Immature natural killer cell (primary cell): ENCODE measurements at regions not wholly inside any gene's neighbourhood (a gene's known extent, or its start where the extent isn't known, plus 50 kb on each side); places are given as distances from the start of the nearest gene placed in this dataset.

Experiments
- DNase-seq, 3 donors: peaks; one replicate each; pipeline ENCODE4 v3.0.0; 2022; ENCODE audit warnings: mixed read lengths in 1 of 3
- H3K27ac Mint-ChIP-seq, 6 donors: one replicate each; pipeline ENCODE4 v1.8.0; 2020; ENCODE audit warnings: mixed read lengths in 6 of 6, mild to moderate bottlenecking in 5 of 6, inconsistent platforms in 4 of 6, moderate library complexity in 3 of 6
- H3K27me3 Mint-ChIP-seq, 3 donors: one replicate each; pipeline ENCODE4 v1.8.0; 2020 to 2021; ENCODE audit warnings: low read depth in 3 of 3, mild to moderate bottlenecking in 3 of 3, mixed read lengths in 3 of 3, moderate library complexity in 3 of 3, inconsistent platforms in 1 of 3
- H3K36me3 Mint-ChIP-seq, 3 donors: one replicate each; pipeline ENCODE4 v1.8.0; 2020; ENCODE audit warnings: mixed read lengths in 3 of 3, inconsistent platforms in 2 of 3, mild to moderate bottlenecking in 2 of 3
- H3K4me1 Mint-ChIP-seq, 2 donors: one replicate each; pipeline ENCODE4 v1.8.0; 2020; ENCODE audit warnings: inconsistent platforms in 2 of 2, mild to moderate bottlenecking in 2 of 2, mixed read lengths in 2 of 2, moderate library complexity in 1 of 2
- H3K4me3 Mint-ChIP-seq, 5 donors: one replicate each; pipeline ENCODE4 v1.8.0; 2020; ENCODE audit warnings: mild to moderate bottlenecking in 5 of 5, mixed read lengths in 5 of 5, inconsistent platforms in 3 of 5, moderate library complexity in 3 of 5
- H3K9me3 Mint-ChIP-seq, 6 donors: one replicate each; pipeline ENCODE4 v1.8.0; 2020; ENCODE audit warnings: mild to moderate bottlenecking in 6 of 6, mixed read lengths in 6 of 6, inconsistent platforms in 4 of 6, moderate library complexity in 3 of 6

DNA sequence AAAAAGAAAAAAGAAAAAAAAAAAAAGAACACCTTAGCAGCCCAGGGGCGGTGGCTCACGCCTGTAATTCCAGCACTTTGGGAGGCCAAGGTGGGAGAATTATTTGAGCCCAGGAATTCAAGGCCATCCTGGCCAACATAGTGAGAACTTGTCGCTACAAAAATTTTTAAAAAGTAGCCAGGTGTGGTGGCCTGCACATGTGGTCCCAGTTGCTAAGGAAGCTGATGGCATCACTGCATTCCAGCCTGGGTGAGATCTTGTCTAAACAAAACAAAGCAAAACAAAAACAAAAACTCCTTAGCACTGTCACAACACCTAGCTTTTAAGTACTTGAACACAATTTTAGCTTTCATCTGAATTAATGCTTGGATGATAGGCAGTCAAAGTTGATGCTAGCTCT is 86.3 kb upstream of the MKLN1 start:
- no peaks in the 10 kb centered on the region for H3K36me3 Mint-ChIP-seq

GRCh38 chr7:131242123-131242650 is 85.5 kb upstream of the MKLN1 start:
- Mint-ChIP-seq H3K27ac (peak overlapping the region in 2 of 6 donors; percentile 5 to 67), H3K9me3 (no peaks in the 10 kb centered on the region), H3K4me1 (peaks cover 17 to 18% of the 10 kb centered on the region in 2 donors), H3K36me3 (no peaks in the 10 kb centered on the region), H3K27me3 (peaks cover 0 to 7% (median 0%) of the 10 kb centered on the region in 3 donors), H3K4me3 (no peak overlapping the region)
- DNase-seq, result no peak

More for the DNA sequence above, 86.3 kb upstream of the MKLN1 start:
- Mint-ChIP-seq H3K27me3 (peaks cover 0 to 7% (median 0%) of the 10 kb centered on the region in 3 donors), H3K4me1 (peaks cover 24 to 25% of the 10 kb centered on the region in 2 donors), H3K4me3 (no peak overlapping the region), H3K27ac (peak overlapping the region in 1 of 6 donors; percentile 13), H3K9me3 (no peaks in the 10 kb centered on the region)
- no peak for DNase-seq

DNA sequence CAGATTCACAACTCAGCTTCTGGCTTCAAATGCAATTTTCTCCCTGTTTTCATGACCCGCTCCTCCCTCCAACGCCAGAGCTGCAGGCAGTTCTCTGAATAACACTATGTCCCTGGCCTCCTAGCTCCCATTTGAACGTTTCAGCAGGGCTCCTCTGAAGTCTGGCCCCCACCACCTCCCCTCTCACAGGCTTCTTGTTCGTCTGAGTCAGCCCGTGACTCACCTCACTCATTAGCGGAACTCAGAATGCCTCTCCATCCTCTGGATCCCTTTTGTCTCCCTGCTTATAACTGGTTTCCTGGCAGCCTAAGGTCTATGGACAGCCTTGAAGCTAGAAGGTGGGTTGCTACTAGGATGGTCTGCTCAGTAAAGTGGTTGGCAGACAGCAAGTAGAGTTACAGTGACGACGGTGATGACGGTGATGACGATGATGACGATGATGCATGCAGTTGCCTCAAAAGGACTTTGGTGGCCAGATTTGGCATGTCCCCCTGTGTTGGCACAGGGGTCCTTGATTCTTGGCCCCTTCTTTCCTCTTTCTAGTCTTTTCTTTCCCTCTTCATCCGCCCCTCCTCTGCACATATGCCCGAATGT is 83.3 kb upstream of the MKLN1 start:
- Mint-ChIP-seq H3K36me3 (no peaks in the 10 kb centered on the region), H3K27ac (peak overlapping the region in 3 of 6 donors; percentile 5 to 72 (median 53)), H3K27me3 (peaks cover 0 to 3% (median 3%) of the 10 kb centered on the region in 3 donors), H3K9me3 (no peaks in the 10 kb centered on the region), H3K4me3 (no peak overlapping the region), H3K4me1 (no peaks in the 10 kb centered on the region)
- no peak for DNase-seq

GRCh38 chr7:131249003-131249402 is 78.7 kb upstream of the MKLN1 start:
- H3K27ac Mint-ChIP-seq, result no peak overlapping the region

GRCh38 chr7:131249483-131249882 is 78.2 kb upstream of the MKLN1 start:
- H3K27ac Mint-ChIP-seq, result no peak overlapping the region

More at GRCh38 chr7:131249003-131249402, 78.7 kb upstream of the MKLN1 start:
- DNase-seq, result no peak
- Mint-ChIP-seq H3K4me3 (no peak overlapping the region), H3K9me3 (peaks cover 5 to 7% (median 6%) of the 10 kb centered on the region in 6 donors), H3K36me3 (peaks cover 0 to 5% (median 5%) of the 10 kb centered on the region in 3 donors), H3K4me1 (no peaks in the 10 kb centered on the region), H3K27me3 (peaks cover 0 to 11% (median 3%) of the 10 kb centered on the region in 3 donors)

GRCh38 chr7:131250331-131250730 is 77.3 kb upstream of the MKLN1 start:
- no peak overlapping the region for H3K27ac Mint-ChIP-seq
- peaks cover 8 to 9% (median 8%) of the 10 kb centered on the region in 3 donors for H3K36me3 Mint-ChIP-seq

More at GRCh38 chr7:131249483-131249882, 78.2 kb upstream of the MKLN1 start:
- Mint-ChIP-seq H3K36me3 (peaks cover under 1 to 7% (median 6%) of the 10 kb centered on the region in 3 donors), H3K4me1 (no peaks in the 10 kb centered on the region), H3K9me3 (peaks cover 10 to 12% (median 11%) of the 10 kb centered on the region in 6 donors), H3K27me3 (peaks cover 0 to 15% (median 3%) of the 10 kb centered on the region in 3 donors), H3K4me3 (no peak overlapping the region)
- DNase-seq, result no peak

GRCh38 chr7:131251371-131251770 is 76.3 kb upstream of the MKLN1 start:
- no peaks in the 10 kb centered on the region for H3K4me1 Mint-ChIP-seq
- peaks cover 8 to 9% (median 8%) of the 10 kb centered on the region in 3 donors for H3K36me3 Mint-ChIP-seq
- no peak overlapping the region for H3K27ac Mint-ChIP-seq
- no peak for DNase-seq
- H3K9me3 Mint-ChIP-seq, result peaks cover 13 to 21% (median 18%) of the 10 kb centered on the region in 6 donors
- H3K4me3 Mint-ChIP-seq, result no peak overlapping the region
- H3K27me3 Mint-ChIP-seq, result peaks cover 6 to 19% (median 8%) of the 10 kb centered on the region in 3 donors

More at GRCh38 chr7:131250331-131250730, 77.3 kb upstream of the MKLN1 start:
- peaks cover 13 to 20% (median 18%) of the 10 kb centered on the region in 6 donors for H3K9me3 Mint-ChIP-seq
- H3K4me1 Mint-ChIP-seq, result no peaks in the 10 kb centered on the region
- no peak for DNase-seq
- no peak overlapping the region for H3K4me3 Mint-ChIP-seq
- H3K27me3 Mint-ChIP-seq, result peaks cover 4 to 19% (median 5%) of the 10 kb centered on the region in 3 donors

DNA sequence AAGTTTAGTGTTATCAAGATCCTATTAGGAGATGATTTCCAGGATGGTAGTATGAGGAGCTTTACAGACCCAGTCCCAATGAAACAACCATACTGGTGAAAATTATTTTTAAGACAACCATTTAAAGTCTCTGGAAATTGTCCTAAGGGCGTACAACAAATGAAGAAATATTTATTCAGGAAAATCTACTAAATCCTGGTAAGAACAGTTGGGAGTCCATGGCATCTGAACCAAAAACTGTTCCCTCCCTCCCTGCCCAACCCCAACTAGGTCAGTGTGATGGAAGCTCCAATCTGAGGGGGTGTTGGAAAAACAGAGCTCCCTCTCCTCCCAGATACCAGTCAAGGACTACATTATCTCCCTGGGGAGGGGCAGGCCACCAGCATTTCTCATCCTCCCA is 74.7 kb upstream of the MKLN1 start:
- H3K4me1 Mint-ChIP-seq, result no peaks in the 10 kb centered on the region
- DNase-seq, result no peak
- H3K36me3 Mint-ChIP-seq, result peaks cover 8 to 9% (median 8%) of the 10 kb centered on the region in 3 donors
- H3K27ac Mint-ChIP-seq, result no peak overlapping the region
- H3K27me3 Mint-ChIP-seq, result peaks cover 9 to 16% (median 13%) of the 10 kb centered on the region in 3 donors
- no peak overlapping the region for H3K4me3 Mint-ChIP-seq
- peaks cover 13 to 21% (median 18%) of the 10 kb centered on the region in 6 donors for H3K9me3 Mint-ChIP-seq

GRCh38 chr7:131254211-131254610 is 73.5 kb upstream of the MKLN1 start:
- H3K4me3 Mint-ChIP-seq, result no peak overlapping the region
- DNase-seq, result no peak
- peaks cover 9 to 16% (median 11%) of the 10 kb centered on the region in 3 donors for H3K27me3 Mint-ChIP-seq
- H3K27ac Mint-ChIP-seq, result no peak overlapping the region
- H3K4me1 Mint-ChIP-seq, result no peaks in the 10 kb centered on the region
- H3K36me3 Mint-ChIP-seq, result peaks cover 8 to 9% (median 8%) of the 10 kb centered on the region in 3 donors
- H3K9me3 Mint-ChIP-seq, result peaks cover 13 to 21% (median 18%) of the 10 kb centered on the region in 6 donors

DNA sequence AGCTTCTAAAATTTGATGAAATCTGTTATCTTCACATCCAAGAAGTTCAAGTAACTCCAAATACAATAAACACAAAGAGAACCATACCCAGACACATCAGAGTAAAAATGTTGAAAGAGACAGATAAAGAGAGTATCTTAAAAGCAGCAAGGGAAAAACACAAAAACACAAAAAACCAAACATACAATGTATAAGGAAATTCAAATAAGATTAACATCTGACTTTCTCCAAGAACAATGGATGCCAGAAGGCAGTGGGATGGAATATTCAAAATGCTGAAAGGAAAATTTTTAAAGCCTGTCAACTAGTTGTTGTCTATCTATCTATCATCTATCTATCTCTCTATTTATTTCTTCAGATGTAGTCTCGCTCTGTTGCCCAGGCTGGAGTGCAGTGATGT is 72.4 kb upstream of the MKLN1 start:
- H3K4me3 Mint-ChIP-seq, result no peak overlapping the region
- H3K4me1 Mint-ChIP-seq, result no peaks in the 10 kb centered on the region
- peaks cover 9 to 16% (median 12%) of the 10 kb centered on the region in 3 donors for H3K27me3 Mint-ChIP-seq
- H3K36me3 Mint-ChIP-seq, result peaks cover 8 to 9% (median 8%) of the 10 kb centered on the region in 3 donors
- H3K27ac Mint-ChIP-seq, result no peak overlapping the region
- H3K9me3 Mint-ChIP-seq, result peaks cover 13 to 21% (median 18%) of the 10 kb centered on the region in 6 donors
- no peak for DNase-seq

DNA sequence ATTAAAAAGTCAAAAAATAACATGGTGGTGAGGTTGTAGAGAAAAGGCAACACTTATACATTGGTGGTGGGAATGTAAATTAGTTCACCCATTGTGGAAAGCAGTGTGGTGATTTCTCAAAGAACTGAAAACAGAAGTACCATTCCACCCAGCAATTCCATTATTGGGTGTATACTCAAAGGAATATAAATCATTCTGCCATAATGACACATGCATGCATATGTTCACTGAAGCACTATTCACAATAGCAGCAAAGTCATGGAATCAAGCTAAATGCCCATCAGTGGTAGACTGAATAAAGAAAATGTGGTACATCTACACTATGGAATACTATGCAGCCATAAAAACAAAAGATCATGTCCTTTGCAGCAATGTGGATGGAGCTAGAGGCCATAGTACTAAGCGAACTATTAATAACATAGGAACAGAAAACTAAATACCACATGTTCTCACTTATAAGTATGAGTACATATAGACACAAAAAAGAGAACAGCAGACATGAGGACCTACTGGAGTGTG is 66.1 kb upstream of the MKLN1 start:
- Mint-ChIP-seq H3K9me3 (no peaks in the 10 kb centered on the region), H3K4me3 (no peak overlapping the region), H3K27ac (no peak overlapping the region), H3K27me3 (peaks cover 5 to 8% (median 5%) of the 10 kb centered on the region in 3 donors), H3K4me1 (no peaks in the 10 kb centered on the region), H3K36me3 (no peaks in the 10 kb centered on the region)
- no peak for DNase-seq

GRCh38 chr7:131265227-131265626 is 62.4 kb upstream of the MKLN1 start:
- H3K27me3 Mint-ChIP-seq, result peaks cover 2 to 5% (median 2%) of the 10 kb centered on the region in 3 donors
- H3K4me1 Mint-ChIP-seq, result no peaks in the 10 kb centered on the region

GRCh38 chr7:131267631-131268030 is 60.0 kb upstream of the MKLN1 start:
- no peak overlapping the region for H3K4me3 Mint-ChIP-seq
- no peak overlapping the region for H3K27ac Mint-ChIP-seq
- peaks cover 0 to 4% (median 0%) of the 10 kb centered on the region in 3 donors for H3K36me3 Mint-ChIP-seq
- H3K27me3 Mint-ChIP-seq, result peaks cover 1 to 5% (median 1%) of the 10 kb centered on the region in 3 donors
- no peaks in the 10 kb centered on the region for H3K9me3 Mint-ChIP-seq
- H3K4me1 Mint-ChIP-seq, result no peaks in the 10 kb centered on the region
- no peak for DNase-seq

More at GRCh38 chr7:131265227-131265626, 62.4 kb upstream of the MKLN1 start:
- Mint-ChIP-seq H3K36me3 (no peaks in the 10 kb centered on the region), H3K4me3 (no peak overlapping the region), H3K9me3 (no peaks in the 10 kb centered on the region), H3K27ac (peak overlapping the region in 1 of 6 donors; percentile 31)
- no peak for DNase-seq

- Mint-ChIP-seq H3K4me1 (no peaks in the 10 kb centered on the region), H3K36me3 (peaks cover 0 to 4% (median 0%) of the 10 kb centered on the region in 3 donors), H3K27me3 (peaks cover 0 to 5% (median 1%) of the 10 kb centered on the region in 3 donors), H3K4me3 (no peak overlapping the region), H3K9me3 (no peaks in the 10 kb centered on the region), H3K27ac (no peak overlapping the region)
- no peak for DNase-seq
Measured at GRCh38 chr7:131268906-131269305, 58.8 kb upstream of the MKLN1 start.
